ENCODE measurements at regions not wholly inside any gene's neighbourhood (a gene's known extent, or its start where the extent isn't known, plus 50 kb on each side); places are given as distances from the start of the nearest gene placed in this dataset.

- H3K4me3 ChIP-seq (ENCODE audit: low read depth, low read length), result no peak overlapping the region
- DNase-seq (ENCODE audit: low read depth, low spot score), result no peak
- in situ Hi-C loops (cut with HindIII; ENCODE audit: low sequenced_read_pairs), result no loop called here
- TF ChIP-seq, protein P1, sequence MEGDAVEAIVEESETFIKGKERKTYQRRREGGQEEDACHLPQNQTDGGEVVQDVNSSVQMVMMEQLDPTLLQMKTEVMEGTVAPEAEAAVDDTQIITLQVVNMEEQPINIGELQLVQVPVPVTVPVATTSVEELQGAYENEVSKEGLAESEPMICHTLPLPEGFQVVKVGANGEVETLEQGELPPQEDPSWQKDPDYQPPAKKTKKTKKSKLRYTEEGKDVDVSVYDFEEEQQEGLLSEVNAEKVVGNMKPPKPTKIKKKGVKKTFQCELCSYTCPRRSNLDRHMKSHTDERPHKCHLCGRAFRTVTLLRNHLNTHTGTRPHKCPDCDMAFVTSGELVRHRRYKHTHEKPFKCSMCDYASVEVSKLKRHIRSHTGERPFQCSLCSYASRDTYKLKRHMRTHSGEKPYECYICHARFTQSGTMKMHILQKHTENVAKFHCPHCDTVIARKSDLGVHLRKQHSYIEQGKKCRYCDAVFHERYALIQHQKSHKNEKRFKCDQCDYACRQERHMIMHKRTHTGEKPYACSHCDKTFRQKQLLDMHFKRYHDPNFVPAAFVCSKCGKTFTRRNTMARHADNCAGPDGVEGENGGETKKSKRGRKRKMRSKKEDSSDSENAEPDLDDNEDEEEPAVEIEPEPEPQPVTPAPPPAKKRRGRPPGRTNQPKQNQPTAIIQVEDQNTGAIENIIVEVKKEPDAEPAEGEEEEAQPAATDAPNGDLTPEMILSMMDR (IDR thresholded peaks at IDR 0.05; ENCODE audit: low read depth, low read length), result no peak
These were observed 523.4 kb upstream of the CDH4 start for GRCh38 chr20:60728705-60729104.

- DNase-seq (ENCODE audit: low read depth, low spot score), result no peak
These were observed 522.7 kb upstream of the CDH4 start for GRCh38 chr20:60729135-60729900.

DNA sequence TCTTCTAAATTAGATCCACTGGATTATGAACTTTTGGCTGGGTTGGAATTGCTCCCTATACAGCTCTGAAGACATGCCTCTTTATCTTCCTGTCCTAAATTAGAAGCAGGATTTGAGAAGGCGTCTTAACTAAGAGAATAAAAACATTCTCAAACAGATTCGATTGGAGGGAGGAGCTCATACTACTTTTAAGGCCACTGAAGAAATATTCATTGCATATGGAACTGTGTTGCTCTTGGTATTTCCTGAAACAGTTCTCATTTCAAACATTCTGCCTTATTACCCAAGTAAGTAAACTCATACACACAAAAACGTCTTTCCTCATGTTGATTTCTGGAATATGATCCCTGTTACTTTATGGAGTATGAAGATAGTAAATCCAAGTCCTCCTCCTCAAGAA, 519.7 kb upstream of the CDH4 start:
- no peak for DNase-seq (ENCODE audit: low read depth, low spot score)
- in situ Hi-C loops (cut with HindIII; ENCODE audit: low sequenced_read_pairs), result no loop called here
- TF ChIP-seq, protein P1 (IDR thresholded peaks at IDR 0.05; ENCODE audit: low read depth, low read length), result no peak
- H3K4me3 ChIP-seq (ENCODE audit: low read depth, low read length), result no peak overlapping the region

More at GRCh38 chr20:60729135-60729900, 522.7 kb upstream of the CDH4 start:
- TF ChIP-seq, protein P1 (IDR thresholded peaks at IDR 0.05; ENCODE audit: low read depth, low read length), result no peak
- no peak overlapping the region for H3K4me3 ChIP-seq (ENCODE audit: low read depth, low read length)
- in situ Hi-C loops (cut with HindIII; ENCODE audit: low sequenced_read_pairs), result no loop called here

GRCh38 chr20:60748086-60748485, 504.0 kb upstream of the CDH4 start:
- TF ChIP-seq, protein P1 (IDR thresholded peaks at IDR 0.05; ENCODE audit: low read depth, low read length), result no peak
- DNase-seq (ENCODE audit: low read depth, low spot score), result no peak
- H3K4me3 ChIP-seq (ENCODE audit: low read depth, low read length), result no peak overlapping the region
- in situ Hi-C loops (cut with HindIII; ENCODE audit: low sequenced_read_pairs), result no loop called here

- no peak overlapping the region for H3K4me3 ChIP-seq (ENCODE audit: low read depth, low read length)
- no peak for DNase-seq (ENCODE audit: low read depth, low spot score)
- TF ChIP-seq, protein P1 (IDR thresholded peaks at IDR 0.05; ENCODE audit: low read depth, low read length), result no peak
- in situ Hi-C loops (cut with HindIII; ENCODE audit: low sequenced_read_pairs), result no loop called here
These were observed 502.1 kb upstream of the CDH4 start for GRCh38 chr20:60749804-60750602.

DNA sequence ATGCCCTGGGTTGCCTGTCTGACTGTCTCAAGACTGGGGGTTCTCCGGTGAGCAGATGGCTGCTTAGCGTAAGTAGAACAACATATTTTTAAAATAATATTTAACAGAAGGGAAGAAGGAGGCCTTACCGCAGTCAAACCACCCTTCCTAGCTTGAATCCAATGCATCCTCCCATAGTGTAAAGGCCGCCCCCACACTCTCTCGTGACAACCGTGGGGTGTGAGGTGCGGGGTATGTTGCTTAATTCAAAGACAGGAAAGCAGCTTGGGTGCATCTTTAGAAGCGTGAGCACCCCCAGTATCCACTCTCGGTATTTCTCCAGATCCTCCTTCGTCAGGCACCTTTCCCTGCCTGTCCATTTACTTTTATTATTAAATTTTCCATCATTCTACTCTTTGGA, 501.2 kb upstream of the CDH4 start:
- in situ Hi-C loops (cut with HindIII; ENCODE audit: low sequenced_read_pairs), result no loop called here
- TF ChIP-seq, protein P1 (IDR thresholded peaks at IDR 0.05; ENCODE audit: low read depth, low read length), result no peak
- no peak overlapping the region for H3K4me3 ChIP-seq (ENCODE audit: low read depth, low read length)
- no peak for DNase-seq (ENCODE audit: low read depth, low spot score)
